Testis (tissue), 2 donors: ENCODE measurements at regions not wholly inside any gene's neighbourhood (a gene's known extent, or its start where the extent isn't known, plus 50 kb on each side); places are given as distances from the start of the nearest gene placed in this dataset.

ENCODE experiments used
- DNase-seq: peaks from one replicate; pipeline ENCODE4 v3.0.0-alpha.2; 2019
- H3K27ac ChIP-seq, 2 donors: fragments of 200-600 bp; sonication (generic); one replicate each; pipeline ENCODE4 v1.5.1; 2019
- H3K27me3 ChIP-seq: fragments of 200-600 bp; sonication (generic); one replicate; pipeline ENCODE4 v1.5.1; 2019
- H3K36me3 ChIP-seq: fragments of 200-600 bp; sonication (generic); one replicate; pipeline ENCODE4 v1.5.1; 2017; ENCODE audit warnings: low read depth; ENCODE audit errors: missing control alignments
- H3K4me1 ChIP-seq: fragments of 200-600 bp; sonication (generic); one replicate; pipeline ENCODE4 v1.5.1; 2019
- H3K4me3 ChIP-seq, 2 donors: fragments of 200-600 bp; sonication (generic); one replicate each; pipeline ENCODE4 v1.5.1; 2017 to 2019
- H3K9me3 ChIP-seq: fragments of 200-600 bp; sonication (generic); one replicate; pipeline ENCODE4 v1.5.1; 2017
- CTCF ChIP-seq, 3 experiments: fragments of 450-650 bp in 2 of 3; fragments of 200-600 bp in 1 of 3; sonication (generic) in 1 of 3; IDR thresholded peaks; one replicate each; pipeline ENCODE4 v1.5.1; 2016 to 2019; ENCODE audit warnings: antibody characterized with exemption in 3 of 3, mild to moderate bottlenecking in 2 of 3, moderate library complexity in 1 of 3
- POLR2A ChIP-seq: fragments of 450-650 bp; IDR thresholded peaks from one replicate; pipeline ENCODE4 v1.6.1; 2017; ENCODE audit warnings: antibody characterized with exemption, mild to moderate bottlenecking, moderate library complexity
- WGBS, 2 donors: methylation state at CpG; one replicate each; pipeline ENCODE4 v1.1.5; 2018; 5-methylcytosine and 5-hydroxymethylcytosine counted together
- intact Hi-C: fragments of 100-400 bp; cut with DNase I; formaldehyde crosslinking; loops from one replicate; pipeline ENCODE4 v1.15.1; 2023; ENCODE audit warnings: low total_unique reads

- DNase-seq: no peak
- H3K27ac ChIP-seq: no peak overlapping the region
- no peaks in the 10 kb centered on the region for H3K4me1 ChIP-seq
- no peaks in the 10 kb centered on the region for H3K27me3 ChIP-seq
- H3K36me3 ChIP-seq: no peaks in the 10 kb centered on the region
- no peak for TF ChIP-seq CTCF (IDR thresholded peaks at IDR 0.05)
- no peak for TF ChIP-seq POLR2A
- no peak overlapping the region for H3K4me3 ChIP-seq
- intact Hi-C loops: no loop called here
- no peaks in the 10 kb centered on the region for H3K9me3 ChIP-seq
- WGBS, 2 donors: 83 to 91% methylated on average over 4 of the region's 4 CpGs
Measured at GRCh38 chr16:52283584-52284375, 263.2 kb downstream of the TOX3 start.

GRCh38 chr16:52283018-52283417, 263.9 kb downstream of the TOX3 start:
- Histone ChIP-seq H3K36me3 (no peaks in the 10 kb centered on the region), H3K9me3 (no peaks in the 10 kb centered on the region), H3K4me3 (no peak overlapping the region), H3K27me3 (no peaks in the 10 kb centered on the region), H3K27ac (no peak overlapping the region), H3K4me1 (no peaks in the 10 kb centered on the region)
- TF ChIP-seq CTCF (IDR thresholded peaks at IDR 0.05) (no peak), POLR2A (no peak)
- no peak for DNase-seq
- WGBS, 2 donors: 90 to 91% methylated on average over 2 of the region's 2 CpGs
- intact Hi-C loops: no loop called here

- Histone ChIP-seq H3K9me3 (no peaks in the 10 kb centered on the region), H3K4me1 (no peaks in the 10 kb centered on the region), H3K27ac (no peak overlapping the region), H3K36me3 (no peaks in the 10 kb centered on the region), H3K4me3 (no peak overlapping the region), H3K27me3 (no peaks in the 10 kb centered on the region)
- intact Hi-C loops: no loop called here
- DNase-seq: no peak
- 78 to 83% methylated on average over 1 of the region's 1 CpG for WGBS, 2 donors
- TF ChIP-seq CTCF (IDR thresholded peaks at IDR 0.05) (no peak), POLR2A (no peak)
Measured at GRCh38 chr16:52280086-52280485, 266.9 kb downstream of the TOX3 start.

GRCh38 chr16:52271088-52271750, 275.7 kb downstream of the TOX3 start:
- no peak for DNase-seq
- WGBS, 2 donors: 90 to 92% methylated on average over 4 of the region's 4 CpGs
- no peaks in the 10 kb centered on the region for H3K4me1 ChIP-seq
- TF ChIP-seq CTCF (IDR thresholded peaks at IDR 0.05): no peak
- TF ChIP-seq POLR2A: no peak
- no peaks in the 10 kb centered on the region for H3K9me3 ChIP-seq
- intact Hi-C loops: no loop called here
- no peak overlapping the region for H3K27ac ChIP-seq
- no peak overlapping the region for H3K4me3 ChIP-seq
- no peaks in the 10 kb centered on the region for H3K27me3 ChIP-seq
- H3K36me3 ChIP-seq: no peaks in the 10 kb centered on the region
